ENCODE measurements at regions not wholly inside any gene's neighbourhood (a gene's known extent, or its start where the extent isn't known, plus 50 kb on each side); places are given as distances from the start of the nearest gene placed in this dataset.

GRCh38 chr1:221910222-221910621 is 168.3 kb upstream of the DUSP10 start:
- no peak for TF ChIP-seq POLR2A (IDR thresholded peaks at IDR 0.05)
- no peak for TF ChIP-seq CTCF (IDR thresholded peaks at IDR 0.05)
